ENCODE measurements at regions not wholly inside any gene's neighbourhood (a gene's known extent, or its start where the extent isn't known, plus 50 kb on each side); places are given as distances from the start of the nearest gene placed in this dataset.

DNA sequence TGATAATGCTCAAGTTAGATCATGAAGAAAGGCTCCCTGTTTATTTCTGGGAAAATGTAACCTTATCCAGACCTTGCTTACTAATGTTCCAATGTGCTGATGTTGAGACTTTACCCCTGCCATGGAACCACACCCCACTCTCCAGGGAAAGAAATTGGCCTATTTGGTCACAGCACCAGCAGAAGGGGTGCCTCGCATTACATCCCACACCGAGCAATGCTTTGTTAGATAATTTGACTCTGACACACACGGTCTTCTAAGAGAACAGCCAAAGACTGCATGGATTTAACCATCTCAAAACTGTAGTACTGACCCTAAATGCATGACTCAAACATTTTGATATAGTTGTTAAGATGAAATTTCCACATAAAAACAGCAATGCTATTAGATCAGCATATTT lies 152.1 kb upstream of the CCDC150 start:
- peaks cover 8% of the 10 kb centered on the region for H3K4me1 Mint-ChIP-seq (ENCODE audit: unreplicated experiment)
- no peak for DNase-seq (ENCODE audit: extremely low spot score, unreplicated experiment)
- H3K27ac Mint-ChIP-seq, result no peak overlapping the region
- no peaks in the 10 kb centered on the region for H3K9me3 Mint-ChIP-seq
- H3K27me3 Mint-ChIP-seq, result peaks cover 3% of the 10 kb centered on the region
- no peak overlapping the region for H3K4me3 Mint-ChIP-seq
- TF ChIP-seq, protein P1, sequence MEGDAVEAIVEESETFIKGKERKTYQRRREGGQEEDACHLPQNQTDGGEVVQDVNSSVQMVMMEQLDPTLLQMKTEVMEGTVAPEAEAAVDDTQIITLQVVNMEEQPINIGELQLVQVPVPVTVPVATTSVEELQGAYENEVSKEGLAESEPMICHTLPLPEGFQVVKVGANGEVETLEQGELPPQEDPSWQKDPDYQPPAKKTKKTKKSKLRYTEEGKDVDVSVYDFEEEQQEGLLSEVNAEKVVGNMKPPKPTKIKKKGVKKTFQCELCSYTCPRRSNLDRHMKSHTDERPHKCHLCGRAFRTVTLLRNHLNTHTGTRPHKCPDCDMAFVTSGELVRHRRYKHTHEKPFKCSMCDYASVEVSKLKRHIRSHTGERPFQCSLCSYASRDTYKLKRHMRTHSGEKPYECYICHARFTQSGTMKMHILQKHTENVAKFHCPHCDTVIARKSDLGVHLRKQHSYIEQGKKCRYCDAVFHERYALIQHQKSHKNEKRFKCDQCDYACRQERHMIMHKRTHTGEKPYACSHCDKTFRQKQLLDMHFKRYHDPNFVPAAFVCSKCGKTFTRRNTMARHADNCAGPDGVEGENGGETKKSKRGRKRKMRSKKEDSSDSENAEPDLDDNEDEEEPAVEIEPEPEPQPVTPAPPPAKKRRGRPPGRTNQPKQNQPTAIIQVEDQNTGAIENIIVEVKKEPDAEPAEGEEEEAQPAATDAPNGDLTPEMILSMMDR (conservative IDR thresholded peaks at IDR 0.05), result no peak
- H3K36me3 Mint-ChIP-seq, result no peaks in the 10 kb centered on the region

DNA sequence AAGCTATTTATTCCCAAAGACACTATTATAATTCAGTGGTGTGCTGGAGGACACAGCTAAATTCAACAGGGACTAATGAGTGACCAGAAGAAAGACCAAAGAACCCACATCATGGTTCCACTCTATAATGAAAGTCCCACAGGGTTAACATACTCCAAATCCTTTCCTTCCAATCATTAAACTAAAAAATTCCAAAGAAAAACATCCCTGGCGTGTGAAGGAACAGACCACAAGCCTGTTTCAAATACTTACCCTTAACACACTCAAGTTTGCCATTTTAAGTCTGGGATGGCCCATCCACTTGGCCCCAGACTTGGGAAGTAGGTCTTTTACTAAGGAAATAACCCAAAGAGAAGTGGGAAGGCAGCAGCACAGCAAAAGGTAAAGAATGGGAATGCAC lies 150.1 kb upstream of the CCDC150 start:
- Mint-ChIP-seq H3K36me3 (peaks cover 8% of the 10 kb centered on the region), H3K9me3 (peaks cover 7% of the 10 kb centered on the region), H3K4me1 (ENCODE audit: unreplicated experiment) (peaks cover 8% of the 10 kb centered on the region), H3K27me3 (peaks cover under 1% of the 10 kb centered on the region), H3K4me3 (no peak overlapping the region), H3K27ac (no peak overlapping the region)
- TF ChIP-seq, protein P1 (conservative IDR thresholded peaks at IDR 0.05), result no peak
- DNase-seq (ENCODE audit: extremely low spot score, unreplicated experiment), result no peak

DNA sequence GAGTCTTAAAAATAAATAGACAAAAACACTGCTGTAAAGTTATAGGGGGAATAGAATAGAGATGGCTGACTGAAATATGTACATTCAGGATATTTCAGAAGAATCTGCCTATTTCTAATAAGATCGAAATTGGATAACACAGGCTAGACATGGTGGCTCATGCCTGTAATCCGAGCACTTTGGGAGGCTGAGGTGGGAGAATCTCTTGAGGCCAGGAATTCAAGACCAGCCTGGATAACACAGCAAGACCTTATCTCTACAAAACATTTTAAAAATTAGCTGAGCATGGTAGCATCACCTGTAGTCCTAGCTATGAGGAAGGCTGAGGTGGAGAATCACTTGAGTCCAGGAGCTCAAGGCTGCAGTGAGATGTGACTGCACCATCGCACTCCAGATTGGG lies 146.6 kb upstream of the CCDC150 start:
- H3K27me3 Mint-ChIP-seq, result no peaks in the 10 kb centered on the region
- H3K4me1 Mint-ChIP-seq (ENCODE audit: unreplicated experiment), result no peaks in the 10 kb centered on the region
- peaks cover 8% of the 10 kb centered on the region for H3K36me3 Mint-ChIP-seq
- H3K27ac Mint-ChIP-seq, result no peak overlapping the region
- H3K4me3 Mint-ChIP-seq, result no peak overlapping the region
- TF ChIP-seq, protein P1 (conservative IDR thresholded peaks at IDR 0.05), result no peak
- peaks cover 13% of the 10 kb centered on the region for H3K9me3 Mint-ChIP-seq
- no peak for DNase-seq (ENCODE audit: extremely low spot score, unreplicated experiment)

DNA sequence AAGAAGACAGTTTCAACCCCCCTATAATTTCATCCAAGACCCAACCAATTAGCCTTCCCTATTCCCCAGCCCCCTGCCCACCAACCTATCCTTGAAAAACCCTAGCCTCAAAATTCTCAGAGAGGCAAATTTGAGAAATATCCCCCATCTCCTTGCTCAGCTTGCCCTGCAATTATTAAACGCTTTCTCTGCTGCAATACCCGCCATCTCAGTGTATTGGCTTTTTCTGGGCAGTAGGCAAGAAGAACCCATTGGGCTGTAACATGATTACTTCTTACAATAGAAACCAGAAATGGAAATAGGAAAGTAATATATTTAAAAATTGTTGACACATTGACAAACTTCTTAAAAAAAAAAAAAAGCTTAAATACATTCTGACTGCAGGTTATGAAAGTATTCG lies 140.6 kb upstream of the CCDC150 start:
- Mint-ChIP-seq H3K9me3 (peaks cover 14% of the 10 kb centered on the region), H3K36me3 (peaks cover 1% of the 10 kb centered on the region), H3K27ac (no peak overlapping the region), H3K27me3 (no peaks in the 10 kb centered on the region), H3K4me1 (ENCODE audit: unreplicated experiment) (no peaks in the 10 kb centered on the region), H3K4me3 (no peak overlapping the region)
- TF ChIP-seq, protein P1 (conservative IDR thresholded peaks at IDR 0.05), result no peak
- no peak for DNase-seq (ENCODE audit: extremely low spot score, unreplicated experiment)

DNA sequence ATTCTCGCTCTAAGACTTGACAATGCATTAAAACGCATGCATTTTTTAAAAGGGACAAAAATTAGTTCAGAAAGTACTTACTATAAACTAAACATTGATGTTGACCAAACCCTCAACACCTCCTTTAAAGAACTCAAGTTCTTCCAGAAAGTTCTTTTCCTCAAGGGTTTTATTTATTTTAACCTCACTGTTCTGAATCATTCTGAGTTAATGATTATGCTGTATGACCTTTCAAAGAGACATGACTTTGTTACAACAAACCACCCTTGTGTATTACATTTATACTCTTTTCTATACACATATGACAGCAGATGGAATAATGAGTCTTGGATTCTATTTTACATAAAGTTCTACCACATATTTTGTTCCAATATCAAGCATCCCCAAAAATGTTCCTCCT lies 139.8 kb upstream of the CCDC150 start:
- Mint-ChIP-seq H3K27ac (no peak overlapping the region), H3K4me1 (ENCODE audit: unreplicated experiment) (no peaks in the 10 kb centered on the region), H3K4me3 (no peak overlapping the region), H3K27me3 (no peaks in the 10 kb centered on the region), H3K9me3 (peaks cover 9% of the 10 kb centered on the region), H3K36me3 (peaks cover 4% of the 10 kb centered on the region)
- no peak for DNase-seq (ENCODE audit: extremely low spot score, unreplicated experiment)
- TF ChIP-seq, protein P1 (conservative IDR thresholded peaks at IDR 0.05), result no peak

All from type B pancreatic cell (in vitro differentiated cells).